ENCODE measurements at regions not wholly inside any gene's neighbourhood (a gene's known extent, or its start where the extent isn't known, plus 50 kb on each side); places are given as distances from the start of the nearest gene placed in this dataset.

GRCh38 chr16:86685076-86685475, 106.7 kb downstream of the FOXL1 start:
- Histone ChIP-seq H3K9me3 (no peaks in the 10 kb centered on the region), H3K27ac (no peak overlapping the region), H3K27me3 (no peaks in the 10 kb centered on the region), H3K4me3 (no peak overlapping the region), H3K36me3 (ENCODE audit: low read depth, missing control alignments) (no peaks in the 10 kb centered on the region), H3K4me1 (no peaks in the 10 kb centered on the region)
- DNase-seq = no peak
- 84% methylated on average over 2 of the region's 2 CpGs for WGBS, 2 donors
- TF ChIP-seq POLR2A (IDR thresholded peaks at IDR 0.05) = no peak
- no peak for TF ChIP-seq CTCF (IDR thresholded peaks at IDR 0.05)
- intact Hi-C loops (cut with DNase I; ENCODE audit: low total_unique reads) = no loop called here

- intact Hi-C loops (cut with DNase I; ENCODE audit: low total_unique reads) = no loop called here
- H3K27ac ChIP-seq = no peak overlapping the region
- no peak for DNase-seq
- no peaks in the 10 kb centered on the region for H3K9me3 ChIP-seq
- no peaks in the 10 kb centered on the region for H3K27me3 ChIP-seq
- H3K4me3 ChIP-seq = no peak overlapping the region
- no peaks in the 10 kb centered on the region for H3K36me3 ChIP-seq (ENCODE audit: low read depth, missing control alignments)
- no peaks in the 10 kb centered on the region for H3K4me1 ChIP-seq
- TF ChIP-seq POLR2A (IDR thresholded peaks at IDR 0.05) (no peak), CTCF (IDR thresholded peaks at IDR 0.05) (no peak)
- 68 to 96% methylated on average over 5 of the region's 5 CpGs for WGBS, 2 donors
These were observed 112.6 kb downstream of the FOXL1 start for GRCh38 chr16:86690970-86691369.

- Histone ChIP-seq H3K27me3 (no peaks in the 10 kb centered on the region), H3K4me3 (no peak overlapping the region), H3K9me3 (no peaks in the 10 kb centered on the region), H3K4me1 (no peaks in the 10 kb centered on the region), H3K27ac (no peak overlapping the region), H3K36me3 (ENCODE audit: low read depth, missing control alignments) (no peaks in the 10 kb centered on the region)
- 70 to 77% methylated on average over 10 of the region's 10 CpGs for WGBS, 2 donors
- intact Hi-C loops (cut with DNase I; ENCODE audit: low total_unique reads) = no loop called here
- TF ChIP-seq POLR2A (IDR thresholded peaks at IDR 0.05) = no peak
- no peak for TF ChIP-seq CTCF (IDR thresholded peaks at IDR 0.05)
- no peak for DNase-seq
These were observed 114.1 kb downstream of the FOXL1 start for GRCh38 chr16:86692426-86692825.

- no peak for DNase-seq
- WGBS, 2 donors = 76 to 84% methylated on average over 5 of the region's 5 CpGs
- Histone ChIP-seq H3K36me3 (ENCODE audit: low read depth, missing control alignments) (no peaks in the 10 kb centered on the region), H3K27ac (no peak overlapping the region), H3K27me3 (no peaks in the 10 kb centered on the region), H3K4me3 (no peak overlapping the region), H3K9me3 (no peaks in the 10 kb centered on the region), H3K4me1 (no peaks in the 10 kb centered on the region)
- intact Hi-C loops (cut with DNase I; ENCODE audit: low total_unique reads) = no loop called here
- no peak for TF ChIP-seq POLR2A (IDR thresholded peaks at IDR 0.05)
- TF ChIP-seq CTCF (IDR thresholded peaks at IDR 0.05) = no peak
These were observed 114.7 kb downstream of the FOXL1 start for GRCh38 chr16:86693033-86693432.

- 28 to 34% methylated on average over 3 of the region's 3 CpGs for WGBS, 2 donors
- Histone ChIP-seq H3K4me1 (no peaks in the 10 kb centered on the region), H3K27ac (no peak overlapping the region), H3K9me3 (no peaks in the 10 kb centered on the region), H3K27me3 (no peaks in the 10 kb centered on the region), H3K36me3 (ENCODE audit: low read depth, missing control alignments) (no peaks in the 10 kb centered on the region), H3K4me3 (no peak overlapping the region)
- intact Hi-C loops (cut with DNase I; ENCODE audit: low total_unique reads) = no loop called here
- no peak for TF ChIP-seq POLR2A (IDR thresholded peaks at IDR 0.05)
- no peak for TF ChIP-seq CTCF (IDR thresholded peaks at IDR 0.05)
- DNase-seq = no peak
These were observed 119.4 kb downstream of the FOXL1 start for GRCh38 chr16:86697715-86698114.
